Mucosa of rectum (tissue), 2 donors: ENCODE measurements at regions not wholly inside any gene's neighbourhood (a gene's known extent, or its start where the extent isn't known, plus 50 kb on each side); places are given as distances from the start of the nearest gene placed in this dataset.
"Not testable (repeated sequence)": the region's sequence is repeated elsewhere in the genome, so short reads cannot be mapped to it uniquely, and the experiment has no call there.

Experiments used
- H3K27ac ChIP-seq, 2 donors: one replicate each; pipeline ENCODE4 v1.7.0; 2013; ENCODE audit warnings: inconsistent platforms in 2 of 2, low read depth in 2 of 2, low read length in 2 of 2
- H3K27me3 ChIP-seq, 2 donors: one replicate each; pipeline ENCODE4 v1.7.0; 2013; ENCODE audit warnings: low read length in 2 of 2; ENCODE audit not compliant: control insufficient read depth in 2 of 2, insufficient read depth in 2 of 2
- H3K36me3 ChIP-seq, 2 donors: one replicate each; pipeline ENCODE4 v1.7.0; 2013; ENCODE audit warnings: low read length in 2 of 2; ENCODE audit not compliant: control insufficient read depth in 2 of 2, insufficient read depth in 2 of 2
- H3K4me1 ChIP-seq, 2 donors: one replicate each; pipeline ENCODE4 v1.7.0; 2013; ENCODE audit warnings: low read length in 2 of 2, mild to moderate bottlenecking in 1 of 2; ENCODE audit not compliant: control insufficient read depth in 2 of 2, insufficient read depth in 2 of 2
- H3K4me3 ChIP-seq, 2 donors: one replicate each; pipeline ENCODE4 v1.7.0; 2013; ENCODE audit warnings: low read length in 2 of 2
- H3K9ac ChIP-seq, 2 donors: one replicate each; pipeline ENCODE4 v1.7.0; 2013; ENCODE audit warnings: low read length in 2 of 2, low read depth in 1 of 2, mild to moderate bottlenecking in 1 of 2
- H3K9me3 ChIP-seq, 2 donors: one replicate each; pipeline ENCODE4 v1.7.0; 2013; ENCODE audit warnings: low read length in 2 of 2; ENCODE audit not compliant: control insufficient read depth in 2 of 2
- donor health status: healthy.
- donor health status: Normal muscosa, but diverticular disease.

DNA sequence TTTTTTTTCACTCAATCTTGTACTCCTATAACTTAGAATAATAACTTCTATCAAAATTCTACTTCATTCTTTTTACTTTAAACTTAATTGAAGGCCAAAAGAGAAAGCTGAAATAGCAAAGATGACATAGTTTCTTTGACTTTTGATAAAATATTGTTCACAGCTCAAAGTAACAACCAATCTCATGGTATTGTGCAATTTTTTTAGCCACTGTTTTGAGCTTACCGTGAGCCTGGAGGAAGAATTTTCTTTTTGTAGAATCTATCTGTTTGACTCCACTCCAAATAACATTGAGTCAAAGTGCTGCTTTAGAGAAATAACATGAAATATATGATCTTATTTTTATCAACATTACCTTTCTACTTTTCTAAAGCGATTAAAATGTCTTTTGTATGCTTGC lies 903.9 kb upstream of the FOXG1 start:
- Histone ChIP-seq H3K36me3 (no peaks in the 10 kb centered on the region), H3K4me3 (no peak overlapping the region), H3K9me3 (no peaks in the 10 kb centered on the region), H3K27ac (no peak overlapping the region), H3K9ac (no peak overlapping the region), H3K4me1 (no peaks in the 10 kb centered on the region), H3K27me3 (no peaks in the 10 kb centered on the region)

DNA sequence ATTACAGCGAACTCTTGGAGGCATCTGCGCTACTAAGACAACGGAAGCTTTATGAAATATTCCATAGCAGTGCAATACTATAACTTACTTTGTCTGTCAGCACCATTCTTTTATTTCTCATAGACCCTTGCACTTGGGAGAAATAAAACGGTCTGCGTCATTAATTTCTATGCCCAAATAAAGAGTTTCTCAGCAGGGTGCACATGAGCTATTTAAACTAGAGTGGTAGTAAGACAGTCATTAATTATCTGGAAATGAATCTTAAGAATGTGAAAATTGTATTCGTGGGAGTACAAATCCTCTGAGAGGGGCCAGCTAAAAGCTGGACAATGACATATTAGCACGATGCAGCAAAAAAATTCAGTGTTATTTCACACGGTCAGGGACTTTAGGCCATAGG lies 903.4 kb upstream of the FOXG1 start:
- Histone ChIP-seq H3K9me3 (no peaks in the 10 kb centered on the region), H3K4me3 (no peak overlapping the region), H3K27me3 (no peaks in the 10 kb centered on the region), H3K36me3 (no peaks in the 10 kb centered on the region), H3K27ac (no peak overlapping the region), H3K9ac (no peak overlapping the region), H3K4me1 (no peaks in the 10 kb centered on the region)

DNA sequence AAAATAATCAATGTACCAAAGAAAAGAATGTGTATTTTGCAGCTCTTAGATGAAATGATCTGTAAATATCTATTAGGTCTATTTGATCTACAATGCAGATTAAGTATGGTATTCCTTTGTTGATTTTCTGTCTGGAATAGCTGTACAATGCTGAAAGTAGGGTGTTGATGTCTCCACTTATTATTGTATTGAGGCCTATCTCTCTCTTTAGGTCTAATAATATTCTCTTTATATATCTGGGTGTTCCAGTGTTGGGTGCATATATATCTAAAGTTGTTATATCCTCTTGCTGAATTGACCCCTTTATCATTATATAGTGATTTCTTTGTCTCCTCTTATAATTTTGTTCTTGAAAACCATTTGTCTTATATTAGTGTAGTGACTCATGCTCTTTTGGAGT lies 885.5 kb upstream of the FOXG1 start:
- Histone ChIP-seq H3K36me3 (no peaks in the 10 kb centered on the region), H3K27me3 (no peaks in the 10 kb centered on the region), H3K4me1 (no peaks in the 10 kb centered on the region), H3K9me3 (no peaks in the 10 kb centered on the region), H3K4me3 (no peak overlapping the region), H3K27ac (no peak overlapping the region), H3K9ac (no peak overlapping the region)

DNA sequence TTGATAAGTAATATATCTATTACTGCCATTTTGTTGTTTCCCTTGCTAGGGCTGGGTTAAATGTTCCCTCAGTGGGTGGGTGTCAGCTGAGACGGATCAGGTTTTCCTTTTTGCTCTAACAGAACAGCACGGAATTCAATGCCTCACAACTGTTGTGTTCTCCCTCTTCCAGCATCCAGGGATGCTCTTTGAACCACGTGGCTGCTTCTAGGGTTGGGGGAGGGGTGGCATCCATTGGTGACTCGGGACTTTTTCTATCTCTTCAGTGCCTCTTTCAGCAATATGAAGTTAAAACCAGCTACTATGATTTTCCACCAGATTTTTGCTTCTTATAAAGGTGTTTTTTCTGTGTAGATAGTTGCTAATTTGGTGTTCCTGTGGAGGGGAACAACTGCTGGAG lies 884.9 kb upstream of the FOXG1 start:
- H3K4me1 ChIP-seq, result no peaks in the 10 kb centered on the region

DNA sequence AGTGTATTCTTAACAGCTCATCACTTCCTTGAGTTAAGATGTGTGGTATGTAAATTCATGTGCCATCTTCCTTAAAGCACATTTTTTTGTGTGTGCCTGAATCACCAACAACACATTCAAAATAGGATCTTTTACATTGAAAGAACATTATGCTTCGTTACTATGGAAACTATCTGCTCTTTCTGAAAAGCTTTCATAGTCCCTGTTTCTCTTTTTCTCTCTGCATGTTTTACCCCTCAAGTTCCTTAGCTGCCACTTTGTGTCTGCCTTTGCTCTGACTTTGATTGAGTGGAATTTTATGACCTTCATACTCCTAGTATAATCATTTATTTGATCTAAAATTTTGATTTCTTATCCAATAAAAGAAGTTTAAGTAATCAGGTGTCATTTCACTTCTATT lies 880.3 kb upstream of the FOXG1 start:
- no peak overlapping the region for H3K9ac ChIP-seq
- H3K9me3 ChIP-seq, result no peaks in the 10 kb centered on the region
- no peak overlapping the region for H3K27ac ChIP-seq
- H3K27me3 ChIP-seq, result no peaks in the 10 kb centered on the region
- H3K4me3 ChIP-seq, result no peak overlapping the region
- H3K4me1 ChIP-seq, result no peaks in the 10 kb centered on the region
- no peaks in the 10 kb centered on the region for H3K36me3 ChIP-seq

More for the DNA sequence above, 884.9 kb upstream of the FOXG1 start:
- Histone ChIP-seq H3K27ac (no peak overlapping the region), H3K9ac (no peak overlapping the region), H3K27me3 (no peaks in the 10 kb centered on the region), H3K36me3 (no peaks in the 10 kb centered on the region), H3K9me3 (no peaks in the 10 kb centered on the region), H3K4me3 (no peak overlapping the region)

DNA sequence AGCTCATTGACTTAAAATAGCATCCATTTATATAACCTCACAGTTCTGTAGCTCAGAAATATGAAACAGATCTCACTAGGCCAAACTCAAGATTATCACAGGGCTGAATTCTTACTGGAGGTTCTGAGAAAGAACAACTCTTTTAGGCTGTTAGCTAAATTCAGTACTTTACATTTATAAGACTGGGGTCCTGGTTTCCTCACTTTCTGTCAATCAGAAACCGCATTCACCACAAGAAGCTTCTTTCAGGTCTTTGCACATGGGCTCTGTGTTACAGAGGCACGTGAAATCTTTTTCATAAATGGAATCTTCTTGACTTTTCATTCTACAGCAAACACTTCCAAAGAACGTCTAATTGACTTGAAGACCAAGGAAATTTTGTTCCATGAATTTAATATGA lies 876.3 kb upstream of the FOXG1 start:
- Histone ChIP-seq H3K36me3 (no peaks in the 10 kb centered on the region), H3K9me3 (no peaks in the 10 kb centered on the region), H3K9ac (no peak overlapping the region)

DNA sequence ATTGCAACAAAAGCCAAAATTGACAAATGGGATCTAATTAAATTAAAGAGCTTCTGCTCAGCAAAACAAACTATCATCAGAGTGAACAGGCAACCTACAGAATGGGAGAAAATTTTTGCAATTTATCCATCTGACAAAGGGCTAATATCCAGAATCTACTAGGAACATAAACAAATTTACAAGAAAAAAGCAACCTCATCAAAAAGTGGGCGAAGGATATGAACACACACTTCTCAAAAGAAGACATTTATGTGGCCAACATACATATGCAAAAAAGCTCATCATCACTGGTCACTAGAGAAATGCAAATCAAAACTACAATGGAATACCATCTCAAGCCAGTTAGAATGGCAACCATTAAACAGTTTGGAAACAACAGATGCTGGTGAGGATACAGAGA lies 858.1 kb upstream of the FOXG1 start:
- not testable (repeated sequence) for H3K9ac ChIP-seq, H3K27me3 ChIP-seq, H3K27ac ChIP-seq, H3K4me3 ChIP-seq, H3K9me3 ChIP-seq, H3K4me1 ChIP-seq, H3K36me3 ChIP-seq

More for the DNA sequence above, 876.3 kb upstream of the FOXG1 start:
- Histone ChIP-seq H3K4me1 (no peaks in the 10 kb centered on the region), H3K27me3 (no peaks in the 10 kb centered on the region), H3K27ac (no peak overlapping the region), H3K4me3 (no peak overlapping the region)

DNA sequence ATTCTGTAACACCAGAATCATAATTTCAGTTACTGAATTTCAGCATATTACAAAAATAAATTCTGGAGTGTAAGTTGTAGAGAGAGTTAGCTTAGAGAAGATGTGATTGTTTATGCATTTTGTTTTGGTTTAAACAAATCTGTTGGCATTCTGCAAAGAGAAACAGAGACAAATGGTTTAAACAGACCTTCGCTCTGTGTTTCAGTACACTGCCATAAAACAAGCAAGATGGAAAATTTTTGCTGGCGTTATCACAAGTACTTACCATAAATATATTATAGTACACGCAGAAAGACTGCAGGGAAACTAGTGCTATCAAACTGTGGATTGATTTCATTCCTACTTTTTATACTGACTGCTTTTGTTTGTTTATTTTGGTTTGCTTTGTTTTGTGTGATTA lies 850.3 kb upstream of the FOXG1 start:
- Histone ChIP-seq H3K9ac (no peak overlapping the region), H3K4me3 (no peak overlapping the region), H3K27me3 (no peaks in the 10 kb centered on the region)

DNA sequence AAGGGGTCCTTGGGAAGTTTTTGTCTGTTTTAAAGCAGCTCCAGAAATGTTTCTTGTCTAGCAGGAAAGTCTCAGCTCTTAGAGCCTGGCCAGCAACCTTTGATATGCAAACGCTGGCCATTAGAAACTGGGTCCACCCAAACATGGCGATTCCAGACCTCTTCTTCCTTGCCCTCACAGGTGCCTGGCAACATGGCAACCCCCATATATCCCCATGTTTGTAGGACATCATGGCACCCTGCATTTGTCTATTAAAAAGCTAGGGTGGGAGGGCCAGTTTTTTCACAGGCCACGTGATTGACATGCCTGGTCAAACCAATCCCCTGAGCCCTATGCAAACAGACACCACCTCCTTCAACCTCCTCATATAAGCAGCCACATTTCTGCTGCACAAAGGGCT lies 848.7 kb upstream of the FOXG1 start:
- no peaks in the 10 kb centered on the region for H3K36me3 ChIP-seq
- no peaks in the 10 kb centered on the region for H3K9me3 ChIP-seq
- no peak overlapping the region for H3K4me3 ChIP-seq
- H3K4me1 ChIP-seq, result no peaks in the 10 kb centered on the region
- no peak overlapping the region for H3K27ac ChIP-seq
- no peaks in the 10 kb centered on the region for H3K27me3 ChIP-seq
- no peak overlapping the region for H3K9ac ChIP-seq

More for the DNA sequence above, 850.3 kb upstream of the FOXG1 start:
- H3K27ac ChIP-seq, result no peak overlapping the region
- no peaks in the 10 kb centered on the region for H3K9me3 ChIP-seq
- H3K36me3 ChIP-seq, result no peaks in the 10 kb centered on the region
- no peaks in the 10 kb centered on the region for H3K4me1 ChIP-seq

DNA sequence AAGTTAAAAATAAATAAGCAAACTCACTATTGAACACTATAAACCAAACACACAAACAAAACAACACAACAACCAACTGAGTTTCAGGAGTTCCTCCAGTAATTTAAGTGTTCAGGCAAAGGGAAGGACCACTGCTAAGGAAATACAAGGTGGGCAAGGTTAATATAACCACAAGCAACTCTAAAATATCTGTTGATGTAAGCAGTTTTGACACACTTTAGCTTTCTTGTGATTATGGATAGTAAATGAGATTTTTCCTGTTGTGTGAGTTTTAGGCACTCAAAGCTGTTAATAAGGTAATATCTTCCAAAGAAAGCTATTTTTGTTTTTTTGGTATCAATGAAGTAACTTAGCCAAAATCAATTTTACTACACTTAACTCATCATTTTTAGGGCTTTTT lies 839.1 kb upstream of the FOXG1 start:
- Histone ChIP-seq H3K9me3 (no peaks in the 10 kb centered on the region), H3K27ac (no peak overlapping the region), H3K36me3 (no peaks in the 10 kb centered on the region), H3K4me3 (no peak overlapping the region), H3K4me1 (no peaks in the 10 kb centered on the region), H3K9ac (no peak overlapping the region), H3K27me3 (no peaks in the 10 kb centered on the region)

DNA sequence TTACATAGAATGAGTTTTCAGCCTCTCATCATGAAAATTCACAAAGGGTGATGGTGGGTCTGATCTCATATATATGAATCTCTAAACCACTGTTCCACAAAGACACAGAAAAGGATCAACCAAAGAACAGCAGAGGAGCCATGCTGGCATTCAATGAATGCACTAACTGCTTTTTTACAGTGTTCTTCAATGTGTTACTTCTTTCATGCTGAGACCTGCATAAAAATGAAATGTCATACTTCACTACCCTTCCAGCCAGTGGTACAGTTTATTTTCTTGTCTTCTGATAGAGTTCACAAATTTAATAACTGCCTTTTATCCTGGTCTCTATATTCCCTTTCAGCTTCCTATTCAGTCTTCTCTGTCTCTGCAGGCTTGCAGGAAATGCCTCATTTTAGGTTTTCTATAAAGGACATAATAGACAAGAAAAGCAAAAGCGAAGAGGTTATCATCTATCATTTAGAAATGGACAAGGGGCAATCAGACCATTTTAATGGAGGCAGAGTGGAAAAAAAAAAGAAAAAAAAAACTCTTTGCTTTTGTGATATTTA lies 836.7 kb upstream of the FOXG1 start:
- no peaks in the 10 kb centered on the region for H3K9me3 ChIP-seq
- no peak overlapping the region for H3K27ac ChIP-seq
- no peaks in the 10 kb centered on the region for H3K36me3 ChIP-seq
- H3K4me3 ChIP-seq, result no peak overlapping the region
- H3K4me1 ChIP-seq, result no peaks in the 10 kb centered on the region
- H3K9ac ChIP-seq, result no peak overlapping the region
- no peaks in the 10 kb centered on the region for H3K27me3 ChIP-seq
